GM23338 (cell line): ENCODE measurements at regions not wholly inside any gene's neighbourhood (a gene's known extent, or its start where the extent isn't known, plus 50 kb on each side); places are given as distances from the start of the nearest gene placed in this dataset.

Experiments used
- ATAC-seq: fragments of 200-7000 bp; cut with Tn5 transposase; 3 replicates; pipeline ENCODE4 v1.9.1; 2020
- DNase-seq: peaks from one replicate; pipeline ENCODE4 v3.0.0-alpha.2; 2015; ENCODE audit warnings: low spot score
- H2AFZ ChIP-seq: fragments of 200-600 bp; sonication (generic); 2 replicates; pipeline ENCODE4 v1.8.0; 2016; ENCODE audit warnings: antibody characterized with exemption, mild to moderate bottlenecking, moderate library complexity
- H3F3A ChIP-seq: fragments of 200-600 bp; sonication (generic); replicated peaks from 2 replicates; pipeline ENCODE4 v1.8.0; 2017; ENCODE audit warnings: antibody characterized with exemption, mixed run types, low read depth
- H3K27ac ChIP-seq: fragments of 200-600 bp; sonication (generic); 2 replicates; pipeline ENCODE4 v1.6.1; 2016; ENCODE audit warnings: low read depth
- H3K27me3 ChIP-seq: fragments of 200-600 bp; sonication (generic); 2 replicates; pipeline ENCODE4 v1.8.0; 2016; ENCODE audit warnings: mild to moderate bottlenecking, mixed run types, moderate library complexity; ENCODE audit not compliant: insufficient read depth
- H3K36me3 ChIP-seq: fragments of 200-600 bp; sonication (generic); 2 replicates; pipeline ENCODE4 v1.8.0; 2016; ENCODE audit warnings: mild to moderate bottlenecking; ENCODE audit not compliant: insufficient read depth
- H3K4me1 ChIP-seq: fragments of 200-600 bp; sonication (generic); 2 replicates; pipeline ENCODE4 v1.8.0; 2016; ENCODE audit warnings: mild to moderate bottlenecking, moderate library complexity; ENCODE audit not compliant: insufficient read depth
- H3K4me2 ChIP-seq: fragments of 200-600 bp; sonication (generic); 2 replicates; pipeline ENCODE4 v1.7.1; 2017; ENCODE audit warnings: mixed run types
- H3K4me3 ChIP-seq: fragments of 200-600 bp; sonication (generic); 2 replicates; pipeline ENCODE4 v1.6.1; 2016; ENCODE audit warnings: mixed run types
- H3K79me2 ChIP-seq: fragments of 200-600 bp; sonication (generic); replicated peaks from 2 replicates; pipeline ENCODE4 v1.8.0; 2017; ENCODE audit warnings: mild to moderate bottlenecking; ENCODE audit not compliant: insufficient read depth
- H3K9me2 ChIP-seq: fragments of 200-600 bp; sonication (generic); 2 replicates; pipeline ENCODE4 v1.8.0; 2017; ENCODE audit not compliant: insufficient read depth
- H4K20me1 ChIP-seq: fragments of 200-600 bp; sonication (generic); replicated peaks from 2 replicates; pipeline ENCODE4 v1.8.0; 2017; ENCODE audit warnings: mild to moderate bottlenecking; ENCODE audit not compliant: insufficient read depth
- H3K27ac Mint-ChIP-seq: 2 replicates; pipeline ENCODE4 v1.8.0; 2020; ENCODE audit warnings: inconsistent platforms, mild to moderate bottlenecking, moderate library complexity, mixed read lengths
- H3K27me3 Mint-ChIP-seq: 3 replicates; pipeline ENCODE4 v1.8.0; 2022; ENCODE audit warnings: low read depth, mild to moderate bottlenecking, moderate library complexity, mixed read lengths, inconsistent platforms; ENCODE audit not compliant: insufficient read depth, poor library complexity
- H3K36me3 Mint-ChIP-seq: 3 replicates; pipeline ENCODE4 v1.8.0; 2021; ENCODE audit warnings: low read depth, mild to moderate bottlenecking, inconsistent platforms, moderate library complexity, mixed read lengths
- H3K4me1 Mint-ChIP-seq: 3 replicates; pipeline ENCODE4 v1.8.0; 2020; ENCODE audit warnings: mild to moderate bottlenecking, inconsistent platforms, mixed read lengths
- H3K4me3 Mint-ChIP-seq: 3 replicates; pipeline ENCODE4 v1.8.0; 2021; ENCODE audit warnings: moderate library complexity, mild to moderate bottlenecking, inconsistent platforms, mixed read lengths
- H3K9me3 Mint-ChIP-seq: 3 replicates; pipeline ENCODE4 v1.8.0; 2020; ENCODE audit warnings: moderate library complexity, mild to moderate bottlenecking, inconsistent platforms, mixed read lengths
- CREB1 ChIP-seq: fragments of 250-450 bp; sonication (Bioruptor Pico); IDR thresholded peaks from 2 replicates; pipeline ENCODE4 v1.5.0; 2020; ENCODE audit warnings: low read depth, mild to moderate bottlenecking, moderate library complexity
- CTCF ChIP-seq, 2 experiments: fragments of 200-600 bp in 1 of 2; sonication (generic) in 1 of 2; conservative IDR thresholded peaks; 2 replicates each; pipeline versions ENCODE4 v1.5.1 to v1.6.1; 2016 to 2017; ENCODE audit warnings: antibody characterized with exemption in 2 of 2, low read depth in 2 of 2, mild to moderate bottlenecking in 2 of 2, moderate library complexity in 1 of 2
- EZH2 ChIP-seq: fragments of 200-600 bp; sonication (generic); IDR thresholded peaks from one replicate; pipeline ENCODE4 v1.8.0; 2017; ENCODE audit warnings: antibody characterized with exemption, mild to moderate bottlenecking, low read depth; ENCODE audit not compliant: unreplicated experiment
- STAT1 ChIP-seq: IDR thresholded peaks from one replicate; pipeline ENCODE4 v1.6.1; 2016; ENCODE audit warnings: antibody characterized with exemption; ENCODE audit not compliant: unreplicated experiment
- ZNF114 ChIP-seq: fragments of 250-450 bp; sonication (Bioruptor Pico); IDR thresholded peaks from 2 replicates; pipeline ENCODE4 v1.5.0; 2020; ENCODE audit warnings: mild to moderate bottlenecking, moderate library complexity
- ZNF331 ChIP-seq: fragments of 250-450 bp; sonication (Bioruptor Pico); IDR thresholded peaks from 2 replicates; pipeline ENCODE4 v1.5.0; 2020; ENCODE audit warnings: low read depth, mild to moderate bottlenecking, moderate library complexity
- TF ChIP-seq, protein P1 (sequence below): IDR thresholded peaks from 2 replicates; pipeline ENCODE4 v1.6.1; 2016; ENCODE audit warnings: antibody characterized with exemption
- TF ChIP-seq, protein P2 (sequence below): IDR thresholded peaks from one replicate; pipeline ENCODE4 v1.6.1; 2018; ENCODE audit warnings: antibody characterized with exemption; ENCODE audit not compliant: unreplicated experiment

- TF ChIP-seq CREB1 (CRISPR knock-in tag): no peak
- TF ChIP-seq CTCF (conservative IDR thresholded peaks at IDR 0.05; ENCODE audit: low read depth in 2 of 2): no peak
- TF ChIP-seq ZNF114 (CRISPR knock-in tag): no peak
- TF ChIP-seq ZNF331 (CRISPR knock-in tag): no peak
- Mint-ChIP-seq H3K4me1 (no peaks in the 10 kb centered on the region), H3K27ac (no peak overlapping the region), H3K36me3 (no peaks in the 10 kb centered on the region), H3K4me3 (no peak overlapping the region), H3K9me3 (no peaks in the 10 kb centered on the region; the same call in 2 of the 3 replicates), H3K27me3 (peaks cover 51% of the 10 kb centered on the region)
- no peak for DNase-seq
- Histone ChIP-seq H3K27me3 (peaks cover 91% of the 10 kb centered on the region), H3F3A (no peaks in the 10 kb centered on the region), H3K4me3 (no peak overlapping the region), H3K9me2 (no peaks in the 10 kb centered on the region), H3K36me3 (no peaks in the 10 kb centered on the region), H3K27ac (no peak overlapping the region), H4K20me1 (no peaks in the 10 kb centered on the region), H2AFZ (no peak overlapping the region), H3K79me2 (no peaks in the 10 kb centered on the region), H3K4me2 (no peak overlapping the region), H3K4me1 (no peaks in the 10 kb centered on the region)
- no peak for ATAC-seq
Measured at GRCh38 chr22:22763512-22763911, 119.1 kb downstream of the GGTLC2 start.

DNA sequence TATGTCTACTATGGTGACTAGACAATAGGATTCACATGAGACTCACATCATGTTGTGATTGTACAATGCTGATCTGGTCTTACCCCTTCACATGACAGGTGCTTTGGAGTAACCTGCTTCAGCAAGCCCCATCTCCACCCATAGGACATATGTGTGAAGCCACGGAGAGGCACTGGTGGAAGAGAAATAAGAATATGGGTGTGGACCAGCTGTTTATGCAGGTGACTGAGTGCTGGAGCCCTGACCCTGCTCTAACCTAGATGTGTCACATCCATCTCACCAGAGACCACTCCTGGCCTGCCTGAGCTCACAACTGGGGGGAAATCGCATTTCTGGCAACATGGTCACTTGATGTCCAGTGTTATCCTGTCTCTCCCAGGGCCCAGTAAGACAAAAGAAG is 119.7 kb downstream of the GGTLC2 start:
- no peak for ATAC-seq
- H3K27me3 Mint-ChIP-seq: peaks cover 51% of the 10 kb centered on the region
- TF ChIP-seq STAT1 (no peak), CTCF (conservative IDR thresholded peaks at IDR 0.05; ENCODE audit: low read depth in 2 of 2) (no peak), EZH2 (no peak), CREB1 (CRISPR knock-in tag) (no peak)
- TF ChIP-seq, protein P1, sequence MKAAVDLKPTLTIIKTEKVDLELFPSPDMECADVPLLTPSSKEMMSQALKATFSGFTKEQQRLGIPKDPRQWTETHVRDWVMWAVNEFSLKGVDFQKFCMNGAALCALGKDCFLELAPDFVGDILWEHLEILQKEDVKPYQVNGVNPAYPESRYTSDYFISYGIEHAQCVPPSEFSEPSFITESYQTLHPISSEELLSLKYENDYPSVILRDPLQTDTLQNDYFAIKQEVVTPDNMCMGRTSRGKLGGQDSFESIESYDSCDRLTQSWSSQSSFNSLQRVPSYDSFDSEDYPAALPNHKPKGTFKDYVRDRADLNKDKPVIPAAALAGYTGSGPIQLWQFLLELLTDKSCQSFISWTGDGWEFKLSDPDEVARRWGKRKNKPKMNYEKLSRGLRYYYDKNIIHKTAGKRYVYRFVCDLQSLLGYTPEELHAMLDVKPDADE: no peak
- TF ChIP-seq, protein P2, sequence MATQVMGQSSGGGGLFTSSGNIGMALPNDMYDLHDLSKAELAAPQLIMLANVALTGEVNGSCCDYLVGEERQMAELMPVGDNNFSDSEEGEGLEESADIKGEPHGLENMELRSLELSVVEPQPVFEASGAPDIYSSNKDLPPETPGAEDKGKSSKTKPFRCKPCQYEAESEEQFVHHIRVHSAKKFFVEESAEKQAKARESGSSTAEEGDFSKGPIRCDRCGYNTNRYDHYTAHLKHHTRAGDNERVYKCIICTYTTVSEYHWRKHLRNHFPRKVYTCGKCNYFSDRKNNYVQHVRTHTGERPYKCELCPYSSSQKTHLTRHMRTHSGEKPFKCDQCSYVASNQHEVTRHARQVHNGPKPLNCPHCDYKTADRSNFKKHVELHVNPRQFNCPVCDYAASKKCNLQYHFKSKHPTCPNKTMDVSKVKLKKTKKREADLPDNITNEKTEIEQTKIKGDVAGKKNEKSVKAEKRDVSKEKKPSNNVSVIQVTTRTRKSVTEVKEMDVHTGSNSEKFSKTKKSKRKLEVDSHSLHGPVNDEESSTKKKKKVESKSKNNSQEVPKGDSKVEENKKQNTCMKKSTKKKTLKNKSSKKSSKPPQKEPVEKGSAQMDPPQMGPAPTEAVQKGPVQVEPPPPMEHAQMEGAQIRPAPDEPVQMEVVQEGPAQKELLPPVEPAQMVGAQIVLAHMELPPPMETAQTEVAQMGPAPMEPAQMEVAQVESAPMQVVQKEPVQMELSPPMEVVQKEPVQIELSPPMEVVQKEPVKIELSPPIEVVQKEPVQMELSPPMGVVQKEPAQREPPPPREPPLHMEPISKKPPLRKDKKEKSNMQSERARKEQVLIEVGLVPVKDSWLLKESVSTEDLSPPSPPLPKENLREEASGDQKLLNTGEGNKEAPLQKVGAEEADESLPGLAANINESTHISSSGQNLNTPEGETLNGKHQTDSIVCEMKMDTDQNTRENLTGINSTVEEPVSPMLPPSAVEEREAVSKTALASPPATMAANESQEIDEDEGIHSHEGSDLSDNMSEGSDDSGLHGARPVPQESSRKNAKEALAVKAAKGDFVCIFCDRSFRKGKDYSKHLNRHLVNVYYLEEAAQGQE: no peak

More for the DNA sequence above, 119.7 kb downstream of the GGTLC2 start:
- Histone ChIP-seq H3K4me1 (no peaks in the 10 kb centered on the region), H3K79me2 (no peaks in the 10 kb centered on the region), H3K4me3 (no peak overlapping the region), H3K27ac (no peak overlapping the region), H3K9me2 (no peaks in the 10 kb centered on the region), H3F3A (no peaks in the 10 kb centered on the region), H2AFZ (no peak overlapping the region), H3K36me3 (no peaks in the 10 kb centered on the region), H3K4me2 (no peak overlapping the region), H4K20me1 (no peaks in the 10 kb centered on the region), H3K27me3 (peaks cover 95% of the 10 kb centered on the region)
- Mint-ChIP-seq H3K4me3 (no peak overlapping the region), H3K9me3 (no peaks in the 10 kb centered on the region; the same call in 2 of the 3 replicates), H3K36me3 (no peaks in the 10 kb centered on the region), H3K27ac (no peak overlapping the region), H3K4me1 (no peaks in the 10 kb centered on the region)
- no peak for DNase-seq
